Activated CD4-positive, alpha-beta T cell treated with anti-CD3 and anti-CD28 coated beads, Interleukin-10, Interleukin-2, amounts not matched to agents 100 ng/mL and 50 ng/mL, durations not matched to agents 16 hours and 8 hours (primary cell): ENCODE measurements at regions not wholly inside any gene's neighbourhood (a gene's known extent, or its start where the extent isn't known, plus 50 kb on each side); places are given as distances from the start of the nearest gene placed in this dataset.

Source experiments
- DNase-seq: peaks from one replicate; pipeline ENCODE4 v3.0.0-alpha.2; 2020

GRCh38 chr2:235371018-235371417, 122.8 kb upstream of the AGAP1 start:
- no peak for DNase-seq

GRCh38 chr2:235373171-235373570, 120.7 kb upstream of the AGAP1 start:
- no peak for DNase-seq

GRCh38 chr2:235377176-235377575, 116.7 kb upstream of the AGAP1 start:
- no peak for DNase-seq

GRCh38 chr2:235378246-235378645, 115.6 kb upstream of the AGAP1 start:
- DNase-seq = no peak

GRCh38 chr2:235378944-235379343, 114.9 kb upstream of the AGAP1 start:
- DNase-seq = no peak

GRCh38 chr2:235381261-235381912, 112.5 kb upstream of the AGAP1 start:
- no peak for DNase-seq

- no peak for DNase-seq
Observed at GRCh38 chr2:235382179-235382578, 111.7 kb upstream of the AGAP1 start.

GRCh38 chr2:235382601-235383000, 111.2 kb upstream of the AGAP1 start:
- DNase-seq = no peak

GRCh38 chr2:235383272-235383843, 110.5 kb upstream of the AGAP1 start:
- no peak for DNase-seq

- DNase-seq = no peak
Observed at GRCh38 chr2:235384624-235385023, 109.2 kb upstream of the AGAP1 start.

- DNase-seq = no peak
Observed at GRCh38 chr2:235389626-235390025, 104.2 kb upstream of the AGAP1 start.

- peak; percentile 65 for DNase-seq
Observed at GRCh38 chr2:235390108-235390815, 103.6 kb upstream of the AGAP1 start.

- no peak for DNase-seq
Observed at GRCh38 chr2:235390816-235391194, 103.0 kb upstream of the AGAP1 start.

GRCh38 chr2:235391921-235392615, 101.8 kb upstream of the AGAP1 start:
- no peak for DNase-seq

GRCh38 chr2:235394278-235394828, 99.5 kb upstream of the AGAP1 start:
- no peak for DNase-seq

GRCh38 chr2:235396071-235396846, 97.6 kb upstream of the AGAP1 start:
- no peak for DNase-seq

- DNase-seq = no peak
Observed at GRCh38 chr2:235398321-235398720, 95.5 kb upstream of the AGAP1 start.

- DNase-seq = no peak
Observed at GRCh38 chr2:235399895-235400294, 93.9 kb upstream of the AGAP1 start.

- no peak for DNase-seq
Observed at GRCh38 chr2:235402422-235402821, 91.4 kb upstream of the AGAP1 start.

GRCh38 chr2:235405612-235406361, 88.1 kb upstream of the AGAP1 start:
- no peak for DNase-seq

- DNase-seq = no peak
Observed at GRCh38 chr2:235406430-235406829, 87.4 kb upstream of the AGAP1 start.
